ENCODE measurements at regions not wholly inside any gene's neighbourhood (a gene's known extent, or its start where the extent isn't known, plus 50 kb on each side); places are given as distances from the start of the nearest gene placed in this dataset.

- no peak for DNase-seq (ENCODE audit: low read depth in 2 of 2)
Measured at GRCh38 chr2:42844366-42844765, 52.0 kb upstream of the HAAO start.

- DNase-seq (ENCODE audit: low read depth in 2 of 2): no peak
Measured at GRCh38 chr2:42843611-42844010, 51.2 kb upstream of the HAAO start.

GRCh38 chr2:42843131-42843530 is 50.7 kb upstream of the HAAO start:
- DNase-seq (ENCODE audit: low read depth in 2 of 2): no peak

GRCh38 chr2:42842466-42842865 is 50.1 kb upstream of the HAAO start:
- DNase-seq (ENCODE audit: low read depth in 2 of 2): no peak
